ENCODE measurements at regions not wholly inside any gene's neighbourhood (a gene's known extent, or its start where the extent isn't known, plus 50 kb on each side); places are given as distances from the start of the nearest gene placed in this dataset.
A peak's percentile ranks its signal among the peaks of the same experiment; 100 is the strongest.

DNA sequence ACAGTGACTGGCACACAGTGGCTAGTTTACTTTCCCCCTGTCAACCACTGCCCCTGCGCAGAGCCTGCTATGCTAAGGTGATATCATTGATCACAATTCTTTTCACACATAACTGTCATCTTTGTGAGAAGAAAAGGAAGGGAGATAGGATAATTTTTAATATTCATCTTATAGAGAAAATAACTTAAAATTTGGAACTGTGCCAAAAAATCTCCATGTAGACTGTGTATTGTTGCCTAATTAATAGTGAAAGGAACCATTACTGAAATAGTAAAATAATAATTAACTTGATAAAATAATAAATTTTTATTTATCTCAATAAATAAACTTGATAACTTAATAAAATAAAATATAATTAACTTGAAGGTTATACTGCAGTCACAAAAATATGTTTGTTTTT lies 1069.4 kb downstream of the C4orf33 start:
- DNase-seq (ENCODE audit: low spot score): no peak

DNA sequence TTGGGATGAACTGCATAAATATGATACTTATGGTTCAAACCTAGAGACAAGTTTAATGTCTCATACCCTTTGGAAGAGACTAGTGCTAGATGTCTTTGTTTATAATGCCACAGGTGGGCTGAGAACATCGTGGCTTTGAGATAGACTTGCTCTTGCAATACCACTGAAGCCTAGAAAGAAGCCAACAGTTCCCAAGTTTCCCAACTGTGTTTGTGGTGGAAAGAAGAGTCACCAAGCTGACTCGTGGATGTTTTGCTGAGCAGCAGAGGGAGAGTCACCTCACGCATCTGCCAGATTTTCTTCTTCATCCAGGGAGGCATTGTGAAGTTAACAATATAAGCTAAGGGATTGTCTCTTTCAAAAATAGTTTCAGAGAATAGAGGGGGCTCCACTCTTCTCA lies 1076.2 kb downstream of the C4orf33 start:
- no peak for DNase-seq (ENCODE audit: low spot score)

DNA sequence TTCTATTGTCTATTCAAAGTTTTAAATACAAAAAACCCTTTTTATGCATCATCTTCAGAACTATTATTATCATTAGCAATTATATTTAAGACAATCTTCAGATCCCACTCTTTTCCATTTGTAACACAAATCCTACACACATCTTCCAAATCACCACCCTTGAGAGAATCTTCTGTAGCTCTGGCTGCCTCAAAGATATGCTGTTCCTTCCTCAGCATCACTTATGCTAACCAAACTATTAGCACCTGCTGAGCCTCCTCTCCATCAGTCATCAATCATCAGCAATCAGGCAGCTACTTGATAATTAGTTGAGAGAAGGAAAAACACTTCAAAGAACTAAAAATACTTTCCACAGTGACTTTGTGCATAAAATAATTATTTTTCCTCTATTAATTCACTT lies 1082.2 kb downstream of the C4orf33 start:
- no peak for DNase-seq (ENCODE audit: low spot score)

DNA sequence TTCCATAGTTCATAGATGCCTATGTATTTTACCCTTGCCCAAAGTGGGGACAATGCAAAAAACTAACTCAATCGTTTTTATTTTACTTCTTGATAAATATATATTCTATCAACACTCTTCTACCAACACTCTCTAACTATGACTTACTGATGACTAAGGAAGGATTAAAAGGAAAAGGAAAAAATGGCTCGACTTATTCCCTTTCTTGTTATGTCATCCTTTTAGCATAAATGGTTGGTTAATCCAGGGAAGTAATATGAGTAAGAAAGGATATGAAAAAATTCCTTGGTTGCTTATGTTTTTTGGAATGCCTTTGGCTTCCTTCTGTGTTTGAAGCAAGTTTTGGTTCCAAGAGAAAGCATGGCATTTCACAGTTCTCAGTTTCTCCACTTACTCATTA lies 1087.1 kb downstream of the C4orf33 start:
- DNase-seq (ENCODE audit: low spot score): no peak

DNA sequence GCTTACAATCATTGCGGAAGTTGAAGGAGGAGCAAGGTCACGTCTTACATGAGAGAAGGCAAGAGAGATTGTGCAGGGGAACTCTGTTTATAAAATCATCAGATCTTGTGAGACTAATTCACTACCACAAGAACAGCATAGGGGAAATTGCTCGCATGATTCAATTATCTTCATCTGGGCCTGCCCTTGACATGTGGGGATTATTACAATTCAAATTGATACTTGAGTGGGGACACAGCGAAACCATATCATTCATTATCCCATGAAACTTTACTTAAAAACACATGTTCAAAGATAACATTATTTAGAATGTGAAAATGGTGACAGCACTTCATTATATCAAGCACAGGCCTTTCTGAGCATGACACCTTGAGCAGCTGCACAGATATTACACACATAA lies 1087.8 kb downstream of the C4orf33 start:
- no peak for DNase-seq (ENCODE audit: low spot score)

DNA sequence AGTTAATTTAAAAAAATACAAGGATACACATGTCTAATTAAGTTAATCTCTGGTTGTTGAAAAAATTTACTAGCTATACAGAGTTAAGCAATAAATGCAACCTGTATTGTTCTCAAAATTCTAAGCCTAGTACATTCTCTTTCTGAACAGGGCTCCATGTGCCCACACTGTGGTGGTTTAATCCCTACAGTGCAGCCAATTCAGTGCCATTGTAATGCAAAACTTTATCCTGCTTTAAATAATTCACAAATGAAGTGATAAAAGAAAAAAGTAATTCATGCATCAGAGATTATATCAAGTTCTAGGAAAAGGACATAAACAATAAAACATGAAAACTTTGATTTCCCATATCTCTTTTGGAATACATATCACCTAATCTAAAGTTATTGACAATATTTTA lies 1089.2 kb downstream of the C4orf33 start:
- no peak for DNase-seq (ENCODE audit: low spot score)

DNA sequence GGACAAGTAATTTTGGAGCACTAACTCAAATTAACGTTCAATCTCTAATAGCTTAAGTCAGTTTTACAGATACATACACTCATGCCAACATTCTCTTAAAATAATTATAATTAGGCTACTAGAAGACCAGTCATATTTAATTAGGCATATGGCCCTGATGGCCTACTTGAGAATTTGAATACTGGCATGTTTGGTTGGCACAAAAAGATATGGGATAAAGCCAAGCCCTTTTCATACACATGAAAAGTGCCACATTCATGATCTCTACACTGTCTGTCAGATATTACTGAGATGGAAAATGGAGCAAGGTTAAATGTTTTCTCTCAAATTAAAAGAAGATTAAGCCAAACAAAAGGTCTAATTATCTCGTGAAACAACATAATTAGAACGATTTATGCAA lies 1091.0 kb downstream of the C4orf33 start:
- DNase-seq (ENCODE audit: low spot score): no peak

DNA sequence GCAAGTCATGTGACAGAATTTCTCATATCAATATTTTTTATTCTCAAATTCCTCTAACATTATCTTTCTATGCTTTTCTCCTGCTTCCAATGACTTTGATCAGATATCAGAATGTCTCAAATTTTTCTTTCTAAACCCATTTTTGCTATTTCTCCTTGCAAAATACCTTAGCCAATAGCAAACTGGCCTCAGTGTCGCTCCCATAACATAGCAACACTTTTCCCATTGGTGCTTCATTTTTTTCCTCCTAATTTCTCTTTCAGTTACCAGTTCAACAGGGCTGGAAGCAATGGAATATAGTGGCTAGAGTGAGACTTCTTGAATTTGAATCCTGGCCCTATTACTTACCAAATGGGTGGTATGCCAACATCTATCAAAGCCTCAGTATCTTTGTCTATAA lies 1091.6 kb downstream of the C4orf33 start:
- DNase-seq (ENCODE audit: low spot score): no peak

DNA sequence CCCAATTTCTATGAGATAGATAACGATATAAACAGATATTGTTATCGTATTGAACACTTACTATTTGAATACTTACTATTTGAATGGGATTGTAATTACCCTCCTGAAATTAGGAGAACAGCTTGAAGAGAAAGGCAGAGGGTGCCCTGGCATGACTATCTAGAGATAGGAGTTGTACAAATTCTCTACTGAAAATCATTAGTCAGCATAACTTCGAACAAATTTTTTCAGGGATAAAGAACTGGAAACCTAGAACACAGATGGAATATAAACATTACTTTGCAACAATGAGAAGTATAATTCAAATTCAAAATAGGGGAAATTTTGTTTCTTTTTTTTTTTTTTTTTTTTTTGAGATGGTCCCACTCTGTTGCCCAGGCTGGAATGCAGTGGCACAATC lies 1096.8 kb downstream of the C4orf33 start:
- DNase-seq (ENCODE audit: low spot score): no peak

DNA sequence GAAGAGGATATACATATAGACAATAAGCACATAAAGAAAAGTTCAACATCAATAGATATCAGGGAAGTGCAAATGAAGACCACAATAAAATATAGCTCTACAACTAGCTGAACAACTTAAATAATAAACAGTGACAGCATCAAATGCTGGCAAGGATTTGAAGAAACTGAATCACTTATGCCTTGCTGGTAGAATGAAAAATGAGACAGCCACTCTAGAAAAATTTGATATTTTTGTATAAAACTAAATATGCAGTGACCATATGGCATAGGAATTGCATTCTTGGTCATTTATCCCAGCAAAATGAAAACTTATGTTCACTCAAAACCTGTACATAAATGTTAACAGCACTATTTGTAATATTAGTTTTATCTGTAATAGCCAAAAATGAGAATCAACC lies 1102.0 kb downstream of the C4orf33 start:
- no peak for DNase-seq (ENCODE audit: low spot score)

DNA sequence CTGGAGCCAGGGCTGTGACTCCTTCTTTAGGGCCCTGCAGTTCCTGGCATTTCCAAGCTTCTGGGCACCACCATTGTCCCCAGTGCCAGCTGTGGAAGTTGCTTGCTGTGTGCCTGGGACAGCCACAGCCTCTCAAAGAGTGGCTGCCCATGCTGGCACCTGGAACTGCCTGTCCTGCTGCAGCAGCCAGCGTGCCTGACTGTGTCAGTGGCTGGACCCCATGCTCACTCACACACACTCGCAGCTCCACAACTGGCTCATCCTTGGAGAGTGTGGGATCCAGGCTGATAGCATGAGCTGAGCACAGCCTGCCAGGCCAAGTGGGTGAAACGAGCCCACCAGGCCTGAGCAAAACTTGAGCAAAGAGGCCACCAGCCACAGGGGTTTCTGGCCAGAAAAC lies 1107.6 kb downstream of the C4orf33 start:
- no peak for DNase-seq (ENCODE audit: low spot score)

DNA sequence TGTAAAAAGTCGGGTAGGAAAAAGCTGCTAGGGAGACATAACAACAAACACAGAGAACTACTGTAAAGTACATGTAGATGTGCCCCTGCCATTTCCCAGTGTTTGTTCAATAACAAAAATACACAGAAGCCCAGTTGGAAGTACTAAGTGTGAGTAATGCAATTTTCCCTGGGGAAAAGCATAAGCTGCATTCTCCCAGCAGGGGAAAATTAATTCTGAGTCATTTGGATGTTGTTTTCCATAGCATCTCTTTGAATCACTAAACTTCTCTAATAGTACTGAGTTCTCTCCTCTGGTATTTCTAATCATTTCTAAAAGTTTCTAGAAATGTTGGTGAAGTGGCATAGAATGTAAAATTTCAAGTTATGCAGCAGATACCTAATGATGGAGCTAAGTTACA lies 1114.9 kb downstream of the C4orf33 start:
- peak; percentile 50 for DNase-seq (ENCODE audit: low spot score)

DNA sequence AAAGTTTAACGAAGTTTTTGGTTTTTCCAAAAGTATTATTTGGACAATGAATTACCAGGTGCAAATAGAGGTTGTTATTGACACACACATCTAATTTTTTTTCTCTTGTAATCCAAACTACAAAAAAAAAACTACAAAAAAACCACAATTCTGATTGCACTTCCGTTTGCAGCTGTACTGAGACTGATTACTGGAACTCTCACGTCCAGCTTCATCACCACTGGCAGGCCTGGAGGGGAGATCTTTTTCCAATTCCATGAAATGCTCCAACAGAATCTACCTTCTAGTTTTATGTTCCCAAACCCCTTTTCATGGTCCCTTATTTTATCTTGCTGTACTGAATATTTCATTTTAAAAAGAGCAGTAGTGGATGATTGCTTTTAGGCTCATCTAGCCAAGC lies 1118.3 kb downstream of the C4orf33 start:
- no peak for DNase-seq (ENCODE audit: low spot score)

DNA sequence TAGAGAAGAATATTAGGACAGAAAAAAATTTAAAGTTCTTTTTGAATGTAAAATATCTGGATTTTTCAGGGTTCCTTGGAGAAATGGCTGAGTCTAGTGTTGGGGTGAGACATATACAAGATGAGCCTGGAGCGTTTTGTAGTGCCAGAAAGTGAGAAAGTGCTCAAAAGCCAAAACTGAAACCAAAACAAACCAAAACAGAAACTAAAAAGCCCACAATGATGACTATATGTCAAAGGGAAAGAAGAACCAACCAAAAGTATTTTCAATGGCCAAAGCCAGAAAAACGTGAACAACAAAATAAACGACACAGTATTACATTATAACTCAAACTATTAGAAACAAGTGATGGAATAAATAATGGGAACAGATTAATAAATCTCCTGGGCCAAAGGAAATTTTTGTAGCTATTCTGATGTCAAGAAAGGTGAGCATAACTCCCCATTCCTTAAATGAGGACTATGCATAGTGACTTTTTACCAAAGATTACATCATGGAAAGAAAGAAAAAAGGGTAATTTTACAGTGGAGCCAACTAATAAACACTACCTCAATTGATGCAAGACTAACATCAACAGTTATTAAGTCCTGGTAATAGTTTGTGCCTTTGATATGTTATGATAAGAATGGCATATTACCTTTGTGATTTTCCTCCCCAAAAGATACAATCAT lies 1137.6 kb downstream of the C4orf33 start:
- peak; percentile 64 for DNase-seq (ENCODE audit: low spot score)

DNA sequence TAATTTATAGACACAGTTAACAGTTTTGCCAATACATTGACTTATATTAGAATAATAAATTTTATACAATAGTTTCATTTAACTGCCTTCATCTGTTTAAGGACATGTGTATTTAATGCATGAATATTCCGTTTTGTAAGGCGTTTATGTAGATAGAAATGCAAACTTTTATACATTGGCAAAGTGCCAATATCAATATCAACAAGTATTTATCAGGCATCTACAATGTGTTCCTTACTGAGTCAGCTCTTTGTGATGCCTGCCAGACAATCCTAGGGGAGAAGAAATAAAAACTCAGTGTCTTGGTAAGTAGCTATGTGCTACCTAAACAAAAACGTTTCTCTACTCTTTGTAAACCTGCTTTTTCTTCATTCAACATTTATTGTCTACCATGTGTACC lies 1142.2 kb downstream of the C4orf33 start:
- no peak for DNase-seq (ENCODE audit: low spot score)

DNA sequence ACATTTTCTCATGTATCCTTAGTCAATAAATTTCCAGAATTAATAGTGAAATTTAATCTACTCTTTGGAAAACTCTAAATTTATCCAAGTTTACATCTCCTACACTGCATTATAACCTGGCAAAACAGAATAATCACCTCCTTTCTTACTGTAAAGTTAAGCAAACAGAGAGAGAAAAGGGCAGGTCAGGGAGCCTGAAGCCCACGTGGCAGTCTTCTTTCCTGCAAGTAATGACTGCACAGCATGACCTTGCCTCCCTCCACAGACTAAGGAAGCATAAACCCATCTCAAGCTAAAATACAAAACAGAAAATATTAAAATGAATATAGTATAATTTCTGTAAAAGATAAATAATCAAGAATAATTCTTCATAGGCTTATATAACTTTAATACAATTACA lies 1153.0 kb downstream of the C4orf33 start:
- DNase-seq (ENCODE audit: low spot score): no peak

DNA sequence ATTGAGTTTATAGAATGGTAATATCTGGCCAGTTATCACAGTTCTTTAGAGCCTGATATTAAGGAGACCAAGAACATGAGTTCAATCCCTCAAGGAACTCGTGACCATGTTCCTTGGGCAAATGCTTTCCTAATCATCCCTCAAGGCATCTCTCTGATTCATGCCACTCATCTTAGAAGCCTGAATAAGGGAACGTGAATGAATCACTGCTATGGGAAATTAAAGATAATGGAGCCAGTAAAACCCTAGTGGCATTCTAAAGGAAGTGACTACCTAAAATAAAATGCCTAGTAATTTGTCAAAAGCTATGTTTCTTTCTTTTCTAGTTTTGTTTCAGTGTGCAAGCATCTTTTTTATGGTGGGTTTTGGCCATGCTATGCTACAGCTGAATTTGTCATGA lies 1161.3 kb downstream of the C4orf33 start:
- DNase-seq (ENCODE audit: low spot score): peak; percentile 67

DNA sequence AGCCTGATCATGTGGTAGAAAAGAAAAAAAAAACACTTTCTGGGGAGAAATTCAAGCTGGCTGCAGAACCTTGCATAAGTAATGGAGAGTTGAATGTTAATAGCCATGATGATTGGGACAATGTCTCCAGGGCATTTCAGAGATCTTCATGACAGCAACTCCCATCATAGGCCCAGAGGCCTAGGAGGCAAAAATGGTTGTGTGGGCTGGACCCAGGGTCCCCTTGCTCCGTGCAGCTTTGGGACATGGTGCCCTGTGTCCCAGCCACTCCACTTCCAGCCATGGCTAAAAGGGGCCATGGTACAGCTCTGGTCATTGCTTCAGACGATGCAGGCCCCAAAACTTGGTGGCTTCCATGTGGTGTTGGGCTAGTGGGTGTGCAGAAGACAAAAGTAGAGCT lies 1170.9 kb downstream of the C4orf33 start:
- DNase-seq (ENCODE audit: low spot score): no peak

DNA sequence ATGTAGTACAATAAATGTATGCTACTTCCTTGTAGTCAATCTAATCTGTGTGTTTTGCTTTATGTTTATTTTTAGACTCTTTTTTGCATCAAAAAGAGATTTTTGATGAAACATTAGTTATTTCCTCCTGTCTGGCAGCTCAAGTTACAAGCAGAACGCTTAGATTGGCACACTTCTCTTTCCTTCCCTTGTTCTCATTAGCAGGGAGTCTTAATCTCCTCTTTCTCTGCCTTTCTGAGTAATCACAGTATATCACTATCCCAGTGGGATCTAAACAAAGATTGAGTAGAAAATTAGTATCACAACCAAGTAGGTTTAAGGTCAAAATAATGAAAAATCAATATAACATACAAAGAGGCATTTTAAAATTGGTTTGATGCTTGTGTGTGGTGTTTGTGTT lies 1192.6 kb downstream of the C4orf33 start:
- DNase-seq (ENCODE audit: low spot score): no peak

DNA sequence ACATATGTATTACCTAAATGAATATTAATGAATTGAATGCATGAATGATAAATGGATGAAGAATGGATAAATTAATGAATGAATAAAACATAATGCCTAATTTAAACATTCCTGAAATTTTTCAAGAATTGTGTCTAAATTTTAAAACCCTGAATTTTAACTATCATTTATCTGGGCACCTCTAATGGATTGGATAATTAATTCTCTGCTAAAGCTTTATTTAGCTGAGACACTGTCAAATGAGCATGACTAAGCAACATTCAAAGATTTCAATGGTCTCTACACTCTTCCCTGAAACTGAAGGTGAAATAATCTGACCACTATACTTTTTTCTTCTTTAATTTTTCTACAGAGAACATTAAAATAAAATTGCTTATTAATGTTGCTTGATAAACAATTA lies 1197.7 kb downstream of the C4orf33 start:
- DNase-seq (ENCODE audit: low spot score): no peak

DNA sequence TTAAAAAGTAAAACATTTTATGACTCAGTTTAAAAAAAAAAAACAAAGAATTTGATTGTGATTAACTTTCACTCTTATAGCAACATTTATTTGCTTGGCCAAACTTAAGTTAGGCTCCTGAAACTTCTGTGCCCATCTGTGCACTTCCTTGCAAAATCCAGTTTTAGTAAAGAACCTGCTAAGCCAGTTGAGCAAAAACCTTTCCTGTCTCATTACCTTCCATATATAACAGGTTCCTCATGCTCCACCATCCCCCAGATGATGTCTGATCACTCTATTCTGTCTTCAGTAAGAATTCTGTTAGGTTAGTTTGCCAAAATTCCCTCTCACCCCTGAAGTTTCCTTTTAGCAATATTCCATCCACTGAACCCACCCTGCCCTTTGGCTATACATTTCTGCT lies 1200.5 kb downstream of the C4orf33 start:
- DNase-seq (ENCODE audit: low spot score): no peak

DNA sequence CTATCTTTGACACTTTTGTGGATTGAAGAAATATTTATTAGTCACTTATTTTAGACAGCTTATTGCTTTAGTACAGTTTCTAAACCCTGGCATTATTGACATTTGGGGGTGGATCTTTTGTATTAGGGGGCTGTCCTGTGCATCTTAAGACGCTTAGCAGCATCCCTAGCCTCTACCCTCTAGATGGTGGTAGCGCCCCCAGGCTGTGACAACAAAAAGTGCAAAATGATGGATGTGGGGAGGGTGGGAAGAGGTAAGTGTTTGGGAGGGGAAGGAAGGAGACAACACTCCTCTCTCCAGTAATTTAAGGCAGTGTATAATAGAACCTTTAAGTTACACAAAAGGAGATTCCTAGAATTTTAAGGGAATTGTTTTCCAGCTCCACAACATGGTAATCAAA lies 1210.6 kb downstream of the C4orf33 start:
- no peak for DNase-seq (ENCODE audit: low spot score)

DNA sequence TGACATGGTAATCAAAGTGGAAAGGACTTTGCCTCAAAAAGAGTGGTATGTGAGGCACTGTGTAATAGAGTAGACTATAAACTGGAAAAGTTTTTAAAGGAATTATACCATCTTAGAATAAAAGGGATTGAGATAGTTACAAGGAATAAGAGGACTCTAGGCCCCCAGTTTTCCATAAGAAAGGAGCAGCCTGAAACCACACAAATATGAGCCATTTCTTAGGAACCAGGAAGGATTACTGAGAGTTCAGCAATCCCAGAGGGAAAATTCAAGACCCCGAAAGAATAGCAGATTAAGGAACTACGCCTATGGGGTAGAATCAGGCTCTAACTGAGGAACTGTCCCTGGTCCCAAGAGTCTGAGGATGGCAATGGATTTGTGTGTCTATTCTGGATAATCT lies 1213.3 kb downstream of the C4orf33 start:
- no peak for DNase-seq (ENCODE audit: low spot score)

DNA sequence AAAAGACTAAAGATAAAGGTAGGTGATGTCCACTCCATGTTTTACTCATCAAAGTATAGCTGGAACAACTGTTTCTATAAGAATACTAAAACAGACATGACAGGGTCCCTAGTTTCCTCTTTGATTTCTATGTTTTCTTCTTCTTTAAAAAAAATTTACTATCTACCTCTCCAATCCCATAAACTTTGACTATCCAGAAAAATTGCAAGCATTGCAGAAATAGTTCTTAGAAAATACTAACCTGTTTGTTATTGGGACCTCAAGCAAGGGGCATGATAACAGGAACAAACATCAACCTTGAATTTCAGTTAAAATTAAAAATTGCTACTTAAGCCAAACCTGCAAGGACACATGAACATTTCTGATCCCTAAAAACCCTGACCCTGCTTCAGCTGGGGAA lies 1226.5 kb downstream of the C4orf33 start:
- no peak for DNase-seq (ENCODE audit: low spot score)

DNA sequence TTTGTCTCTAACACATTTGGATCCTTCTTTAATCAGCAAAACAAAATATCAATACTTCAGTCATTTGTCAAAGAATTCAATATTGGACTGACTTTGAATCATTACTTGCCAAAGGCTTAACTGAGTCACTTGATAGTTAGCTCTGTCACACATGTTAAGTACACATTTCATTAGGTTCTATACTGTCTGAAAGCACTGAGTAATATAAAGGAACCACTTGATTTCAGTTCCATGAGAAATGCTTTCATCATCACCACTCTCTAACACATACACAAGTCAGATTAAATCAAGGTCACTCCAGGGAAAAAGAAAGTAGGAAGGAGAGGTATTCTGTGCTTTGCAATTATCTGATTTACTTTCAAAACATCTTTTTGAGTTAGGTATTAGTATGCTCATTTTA lies 1233.1 kb downstream of the C4orf33 start:
- DNase-seq (ENCODE audit: low spot score): no peak
